DND-41 (cell line): ENCODE measurements at regions not wholly inside any gene's neighbourhood (a gene's known extent, or its start where the extent isn't known, plus 50 kb on each side); places are given as distances from the start of the nearest gene placed in this dataset.

Experiments
- ATAC-seq: fragments of 200-7000 bp; cut with Tn5 transposase; 3 replicates; pipeline ENCODE4 v1.9.1; 2021; ENCODE audit warnings: low read depth; ENCODE audit not compliant: insufficient read depth
- DNase-seq: peaks from one replicate; pipeline ENCODE4 v3.0.0-alpha.2; 2020
- H2AFZ ChIP-seq: 2 replicates; pipeline ENCODE4 v1.6.0; 2012; ENCODE audit warnings: low read depth, low read length
- H3K27ac ChIP-seq: 2 replicates; pipeline ENCODE4 v1.5.1; 2012; ENCODE audit warnings: low read length, inconsistent platforms
- H3K27me3 ChIP-seq: fragments of 200-600 bp; sonication (generic); 2 replicates; pipeline ENCODE4 v1.6.0; 2012; ENCODE audit warnings: low read length, mild to moderate bottlenecking, inconsistent platforms; ENCODE audit not compliant: insufficient read depth, poor library complexity
- H3K36me3 ChIP-seq: 2 replicates; pipeline ENCODE4 v1.5.1; 2012; ENCODE audit warnings: low read length, inconsistent platforms; ENCODE audit not compliant: insufficient read depth
- H3K4me1 ChIP-seq: 2 replicates; pipeline ENCODE4 v1.5.1; 2012; ENCODE audit warnings: mild to moderate bottlenecking, low read length; ENCODE audit not compliant: insufficient read depth
- H3K4me2 ChIP-seq: 2 replicates; pipeline ENCODE4 v1.6.0; 2012; ENCODE audit warnings: mild to moderate bottlenecking, moderate library complexity, low read length, inconsistent platforms; ENCODE audit not compliant: insufficient read depth
- H3K4me3 ChIP-seq, 2 experiments: fragments of 200-600 bp in 1 of 2; shearing (Covaris generic) in 1 of 2; 2 replicates each; pipeline ENCODE4 v1.5.1; 2012 to 2016; ENCODE audit warnings: inconsistent platforms in 2 of 2, low read length in 2 of 2, mild to moderate bottlenecking in 2 of 2, low read depth in 1 of 2, moderate library complexity in 1 of 2
- H3K79me2 ChIP-seq: 2 replicates; pipeline ENCODE4 v1.6.0; 2012; ENCODE audit warnings: low read length, inconsistent platforms; ENCODE audit not compliant: insufficient read depth
- H3K9ac ChIP-seq: 2 replicates; pipeline ENCODE4 v1.6.0; 2012; ENCODE audit warnings: low read depth, mild to moderate bottlenecking, inconsistent platforms, low read length, moderate library complexity
- H3K9me3 ChIP-seq: 2 replicates; pipeline ENCODE4 v1.5.1; 2012; ENCODE audit warnings: low read length, moderate library complexity, mild to moderate bottlenecking, inconsistent platforms; ENCODE audit not compliant: insufficient read depth, severe bottlenecking
- H4K20me1 ChIP-seq: 2 replicates; pipeline ENCODE4 v1.6.0; 2012; ENCODE audit warnings: low read length; ENCODE audit not compliant: insufficient read depth
- EZH2 ChIP-seq: IDR thresholded peaks from 3 replicates; pipeline ENCODE4 v1.6.1; 2012; ENCODE audit warnings: borderline replicate concordance, low read depth, mild to moderate bottlenecking, moderate library complexity, low read length, inconsistent platforms; ENCODE audit not compliant: severe bottlenecking
- TF ChIP-seq, protein P1 (sequence below): IDR thresholded peaks from 2 replicates; pipeline ENCODE4 v1.5.1; 2012; ENCODE audit warnings: borderline replicate concordance, low read length, moderate library complexity, mild to moderate bottlenecking; ENCODE audit not compliant: poor library complexity, severe bottlenecking; ENCODE audit errors: extremely low read depth

DNA sequence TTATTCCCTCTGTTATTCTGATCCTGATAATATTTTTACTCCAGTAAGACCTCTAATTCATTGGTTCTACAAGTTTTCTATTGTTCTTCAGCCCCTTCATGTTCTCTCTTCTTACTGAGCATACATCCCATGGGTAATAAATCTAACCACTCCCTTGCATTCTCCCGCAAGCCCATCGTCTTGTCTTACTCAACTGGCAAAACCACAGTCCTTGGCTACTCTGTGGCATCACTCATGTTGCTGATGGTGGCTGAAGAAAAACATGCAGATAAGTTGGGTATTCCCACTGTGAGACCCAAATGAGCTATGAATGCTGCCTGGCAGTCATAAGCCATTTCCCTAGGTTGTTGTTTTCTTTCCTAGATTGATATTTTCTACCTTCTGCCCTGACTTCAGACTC is 402.2 kb upstream of the AADAT start:
- no peak for DNase-seq
- Histone ChIP-seq H3K4me3 (no peak overlapping the region), H3K4me2 (no peak overlapping the region), H3K79me2 (no peaks in the 10 kb centered on the region), H3K9me3 (no peaks in the 10 kb centered on the region), H4K20me1 (no peaks in the 10 kb centered on the region), H3K36me3 (no peaks in the 10 kb centered on the region), H3K4me1 (no peaks in the 10 kb centered on the region), H2AFZ (no peak overlapping the region), H3K27ac (no peak overlapping the region), H3K9ac (no peak overlapping the region), H3K27me3 (no peaks in the 10 kb centered on the region)
- TF ChIP-seq, protein P1, sequence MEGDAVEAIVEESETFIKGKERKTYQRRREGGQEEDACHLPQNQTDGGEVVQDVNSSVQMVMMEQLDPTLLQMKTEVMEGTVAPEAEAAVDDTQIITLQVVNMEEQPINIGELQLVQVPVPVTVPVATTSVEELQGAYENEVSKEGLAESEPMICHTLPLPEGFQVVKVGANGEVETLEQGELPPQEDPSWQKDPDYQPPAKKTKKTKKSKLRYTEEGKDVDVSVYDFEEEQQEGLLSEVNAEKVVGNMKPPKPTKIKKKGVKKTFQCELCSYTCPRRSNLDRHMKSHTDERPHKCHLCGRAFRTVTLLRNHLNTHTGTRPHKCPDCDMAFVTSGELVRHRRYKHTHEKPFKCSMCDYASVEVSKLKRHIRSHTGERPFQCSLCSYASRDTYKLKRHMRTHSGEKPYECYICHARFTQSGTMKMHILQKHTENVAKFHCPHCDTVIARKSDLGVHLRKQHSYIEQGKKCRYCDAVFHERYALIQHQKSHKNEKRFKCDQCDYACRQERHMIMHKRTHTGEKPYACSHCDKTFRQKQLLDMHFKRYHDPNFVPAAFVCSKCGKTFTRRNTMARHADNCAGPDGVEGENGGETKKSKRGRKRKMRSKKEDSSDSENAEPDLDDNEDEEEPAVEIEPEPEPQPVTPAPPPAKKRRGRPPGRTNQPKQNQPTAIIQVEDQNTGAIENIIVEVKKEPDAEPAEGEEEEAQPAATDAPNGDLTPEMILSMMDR = no peak
- TF ChIP-seq EZH2 = no peak
- no peak for ATAC-seq

DNA sequence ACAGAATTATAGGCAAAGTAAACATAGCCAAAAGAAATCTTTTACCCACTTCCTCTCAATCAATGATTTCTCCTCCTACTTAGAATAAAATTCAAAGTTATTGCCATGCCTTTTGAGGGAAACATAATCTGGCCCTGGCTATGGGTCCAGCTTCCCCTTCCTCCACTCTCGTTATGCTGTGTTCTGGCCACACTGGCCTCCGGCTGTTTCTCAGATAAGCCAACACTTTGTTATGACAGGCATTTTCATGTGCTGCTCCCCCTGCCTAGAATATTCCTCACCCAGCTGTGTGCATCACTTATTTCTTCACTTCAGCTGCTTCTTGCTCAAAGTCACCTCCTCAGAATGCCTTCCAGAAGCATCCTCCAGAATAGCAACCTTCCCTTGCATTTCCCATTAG is 386.6 kb upstream of the AADAT start:
- no peak for TF ChIP-seq EZH2
- TF ChIP-seq, protein P1 = no peak
- no peak for DNase-seq
- H3K27ac ChIP-seq = no peak overlapping the region
- H3K4me3 ChIP-seq = no peak overlapping the region
- H3K9ac ChIP-seq = no peak overlapping the region
- no peaks in the 10 kb centered on the region for H3K79me2 ChIP-seq
- no peak overlapping the region for H2AFZ ChIP-seq
- no peaks in the 10 kb centered on the region for H3K4me1 ChIP-seq
- no peaks in the 10 kb centered on the region for H3K27me3 ChIP-seq
- no peak for ATAC-seq
- H3K36me3 ChIP-seq = no peaks in the 10 kb centered on the region
- H4K20me1 ChIP-seq = no peaks in the 10 kb centered on the region
- no peak overlapping the region for H3K4me2 ChIP-seq
- H3K9me3 ChIP-seq = no peaks in the 10 kb centered on the region

DNA sequence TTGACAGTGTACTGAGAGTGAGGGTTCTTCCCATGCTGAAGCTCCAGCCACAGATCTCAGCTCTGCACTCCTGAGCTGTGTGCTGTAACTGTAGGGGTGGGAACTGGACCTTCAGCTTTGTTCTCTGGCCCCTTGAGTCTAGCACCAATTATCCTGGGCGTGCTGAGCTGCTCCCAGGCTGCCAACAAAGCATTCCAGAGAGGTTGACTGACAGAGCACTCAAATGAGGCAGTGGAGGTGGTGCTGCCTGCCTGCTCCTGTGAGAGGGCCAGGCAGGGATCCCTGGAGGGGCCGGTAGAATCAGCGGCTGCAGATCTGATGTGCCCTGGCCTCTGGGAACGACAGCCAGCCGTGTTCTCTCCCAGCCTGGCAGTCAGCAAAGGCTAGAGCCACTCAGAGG is 375.7 kb upstream of the AADAT start:
- no peak overlapping the region for H3K9ac ChIP-seq
- no peak for DNase-seq
- no peaks in the 10 kb centered on the region for H3K4me1 ChIP-seq
- no peaks in the 10 kb centered on the region for H3K79me2 ChIP-seq
- no peak for TF ChIP-seq EZH2
- TF ChIP-seq, protein P1 = no peak
- no peaks in the 10 kb centered on the region for H4K20me1 ChIP-seq
- no peaks in the 10 kb centered on the region for H3K36me3 ChIP-seq
- no peak for ATAC-seq
- H3K9me3 ChIP-seq = no peaks in the 10 kb centered on the region
- no peaks in the 10 kb centered on the region for H3K27me3 ChIP-seq
- no peak overlapping the region for H3K4me2 ChIP-seq
- H3K4me3 ChIP-seq = no peak overlapping the region
- no peak overlapping the region for H3K27ac ChIP-seq
- H2AFZ ChIP-seq = no peak overlapping the region

DNA sequence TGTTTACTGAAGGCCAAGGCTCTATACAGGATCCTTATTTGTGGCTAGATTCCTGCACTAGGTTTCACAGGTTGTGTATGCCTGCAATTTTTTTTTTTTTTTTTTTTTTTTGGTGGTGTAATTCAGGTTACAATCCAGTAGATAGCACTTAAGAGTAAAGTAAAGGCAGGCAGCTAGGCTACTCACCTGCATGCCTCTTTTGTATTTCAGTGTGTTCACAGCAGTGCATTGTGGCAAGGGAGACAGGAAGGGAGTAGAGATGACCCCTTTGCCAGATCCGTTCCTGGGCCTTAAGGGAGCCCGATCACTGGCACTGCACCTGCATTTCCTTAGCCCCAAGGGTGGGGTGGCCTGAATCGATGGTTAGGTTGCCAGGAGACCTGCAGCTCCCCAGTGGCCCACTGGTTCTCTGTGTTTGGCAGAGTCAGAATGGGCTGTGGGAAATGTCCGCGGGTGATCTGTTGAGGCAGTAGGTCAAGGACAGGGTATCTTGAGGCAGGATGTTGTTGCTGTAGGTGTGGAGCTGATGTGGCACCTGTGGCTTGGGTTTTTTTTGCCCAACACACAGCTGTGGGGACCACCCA is 374.9 kb upstream of the AADAT start:
- Histone ChIP-seq H3K27me3 (no peaks in the 10 kb centered on the region), H4K20me1 (no peaks in the 10 kb centered on the region), H3K4me2 (no peak overlapping the region), H3K4me3 (no peak overlapping the region), H3K27ac (no peak overlapping the region), H3K4me1 (no peaks in the 10 kb centered on the region), H3K9me3 (no peaks in the 10 kb centered on the region), H3K79me2 (no peaks in the 10 kb centered on the region), H2AFZ (no peak overlapping the region), H3K9ac (no peak overlapping the region), H3K36me3 (no peaks in the 10 kb centered on the region)
- ATAC-seq (no peak), DNase-seq (no peak)
- TF ChIP-seq EZH2 = no peak
- TF ChIP-seq, protein P1 = no peak
